ENCODE measurements at regions not wholly inside any gene's neighbourhood (a gene's known extent, or its start where the extent isn't known, plus 50 kb on each side); places are given as distances from the start of the nearest gene placed in this dataset.
A peak's percentile ranks its signal among the peaks of the same experiment; 100 is the strongest.

DNA sequence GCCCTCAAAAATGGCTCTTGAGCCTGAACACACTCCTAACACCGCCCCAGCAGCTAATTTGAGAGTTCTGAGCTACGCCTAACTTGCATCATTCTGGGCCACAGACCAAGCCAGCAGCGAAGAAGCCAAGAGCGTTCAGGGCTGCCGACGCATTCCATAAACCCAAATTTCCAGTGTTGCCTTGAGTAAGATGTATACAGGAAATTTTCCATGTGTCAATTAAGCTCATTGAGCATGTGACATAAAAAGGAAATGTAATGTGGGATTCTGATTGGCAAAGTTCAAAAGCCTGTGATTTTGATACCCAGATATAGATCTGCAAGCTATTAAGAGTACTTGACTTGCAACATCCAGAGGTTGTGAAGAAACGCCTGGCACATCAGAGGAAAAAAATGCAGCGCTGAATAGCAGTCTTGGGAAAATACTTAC is 148.6 kb upstream of the NR2F2 start:
- peaks cover 2% of the 10 kb centered on the region for H3K27me3 Mint-ChIP-seq (ENCODE audit: insufficient read depth, low read depth, poor library complexity)
- H3K27me3 ChIP-seq (ENCODE audit: insufficient read depth): no peaks in the 10 kb centered on the region
- no peak for ATAC-seq
- no peak overlapping the region for H3K4me3 ChIP-seq
- no peak for DNase-seq (ENCODE audit: low spot score)
- TF ChIP-seq, protein P1, sequence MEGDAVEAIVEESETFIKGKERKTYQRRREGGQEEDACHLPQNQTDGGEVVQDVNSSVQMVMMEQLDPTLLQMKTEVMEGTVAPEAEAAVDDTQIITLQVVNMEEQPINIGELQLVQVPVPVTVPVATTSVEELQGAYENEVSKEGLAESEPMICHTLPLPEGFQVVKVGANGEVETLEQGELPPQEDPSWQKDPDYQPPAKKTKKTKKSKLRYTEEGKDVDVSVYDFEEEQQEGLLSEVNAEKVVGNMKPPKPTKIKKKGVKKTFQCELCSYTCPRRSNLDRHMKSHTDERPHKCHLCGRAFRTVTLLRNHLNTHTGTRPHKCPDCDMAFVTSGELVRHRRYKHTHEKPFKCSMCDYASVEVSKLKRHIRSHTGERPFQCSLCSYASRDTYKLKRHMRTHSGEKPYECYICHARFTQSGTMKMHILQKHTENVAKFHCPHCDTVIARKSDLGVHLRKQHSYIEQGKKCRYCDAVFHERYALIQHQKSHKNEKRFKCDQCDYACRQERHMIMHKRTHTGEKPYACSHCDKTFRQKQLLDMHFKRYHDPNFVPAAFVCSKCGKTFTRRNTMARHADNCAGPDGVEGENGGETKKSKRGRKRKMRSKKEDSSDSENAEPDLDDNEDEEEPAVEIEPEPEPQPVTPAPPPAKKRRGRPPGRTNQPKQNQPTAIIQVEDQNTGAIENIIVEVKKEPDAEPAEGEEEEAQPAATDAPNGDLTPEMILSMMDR (conservative IDR thresholded peaks at IDR 0.05; ENCODE audit: low read depth in 2 of 2): no peak
- TF ChIP-seq ZNF331 (CRISPR knock-in tag; IDR thresholded peaks at IDR 0.05; ENCODE audit: low read depth) (no peak), POLR2AphosphoS5 (IDR thresholded peaks at IDR 0.05; ENCODE audit: low read depth) (no peak), JUNB (IDR thresholded peaks at IDR 0.05; ENCODE audit: unreplicated experiment) (no peak), NANOG (IDR thresholded peaks at IDR 0.05; ENCODE audit: borderline replicate concordance) (no peak), STAT1 (IDR thresholded peaks at IDR 0.05; ENCODE audit: unreplicated experiment) (no peak), ZNF114 (CRISPR knock-in tag; IDR thresholded peaks at IDR 0.05) (no peak), CREB1 (CRISPR knock-in tag; IDR thresholded peaks at IDR 0.05; ENCODE audit: low read depth) (no peak), EZH2phosphoT487 (IDR thresholded peaks at IDR 0.05; ENCODE audit: unreplicated experiment) (no peak), EZH2 (IDR thresholded peaks at IDR 0.05; ENCODE audit: low read depth, unreplicated experiment) (no peak)
- TF ChIP-seq, protein P2, sequence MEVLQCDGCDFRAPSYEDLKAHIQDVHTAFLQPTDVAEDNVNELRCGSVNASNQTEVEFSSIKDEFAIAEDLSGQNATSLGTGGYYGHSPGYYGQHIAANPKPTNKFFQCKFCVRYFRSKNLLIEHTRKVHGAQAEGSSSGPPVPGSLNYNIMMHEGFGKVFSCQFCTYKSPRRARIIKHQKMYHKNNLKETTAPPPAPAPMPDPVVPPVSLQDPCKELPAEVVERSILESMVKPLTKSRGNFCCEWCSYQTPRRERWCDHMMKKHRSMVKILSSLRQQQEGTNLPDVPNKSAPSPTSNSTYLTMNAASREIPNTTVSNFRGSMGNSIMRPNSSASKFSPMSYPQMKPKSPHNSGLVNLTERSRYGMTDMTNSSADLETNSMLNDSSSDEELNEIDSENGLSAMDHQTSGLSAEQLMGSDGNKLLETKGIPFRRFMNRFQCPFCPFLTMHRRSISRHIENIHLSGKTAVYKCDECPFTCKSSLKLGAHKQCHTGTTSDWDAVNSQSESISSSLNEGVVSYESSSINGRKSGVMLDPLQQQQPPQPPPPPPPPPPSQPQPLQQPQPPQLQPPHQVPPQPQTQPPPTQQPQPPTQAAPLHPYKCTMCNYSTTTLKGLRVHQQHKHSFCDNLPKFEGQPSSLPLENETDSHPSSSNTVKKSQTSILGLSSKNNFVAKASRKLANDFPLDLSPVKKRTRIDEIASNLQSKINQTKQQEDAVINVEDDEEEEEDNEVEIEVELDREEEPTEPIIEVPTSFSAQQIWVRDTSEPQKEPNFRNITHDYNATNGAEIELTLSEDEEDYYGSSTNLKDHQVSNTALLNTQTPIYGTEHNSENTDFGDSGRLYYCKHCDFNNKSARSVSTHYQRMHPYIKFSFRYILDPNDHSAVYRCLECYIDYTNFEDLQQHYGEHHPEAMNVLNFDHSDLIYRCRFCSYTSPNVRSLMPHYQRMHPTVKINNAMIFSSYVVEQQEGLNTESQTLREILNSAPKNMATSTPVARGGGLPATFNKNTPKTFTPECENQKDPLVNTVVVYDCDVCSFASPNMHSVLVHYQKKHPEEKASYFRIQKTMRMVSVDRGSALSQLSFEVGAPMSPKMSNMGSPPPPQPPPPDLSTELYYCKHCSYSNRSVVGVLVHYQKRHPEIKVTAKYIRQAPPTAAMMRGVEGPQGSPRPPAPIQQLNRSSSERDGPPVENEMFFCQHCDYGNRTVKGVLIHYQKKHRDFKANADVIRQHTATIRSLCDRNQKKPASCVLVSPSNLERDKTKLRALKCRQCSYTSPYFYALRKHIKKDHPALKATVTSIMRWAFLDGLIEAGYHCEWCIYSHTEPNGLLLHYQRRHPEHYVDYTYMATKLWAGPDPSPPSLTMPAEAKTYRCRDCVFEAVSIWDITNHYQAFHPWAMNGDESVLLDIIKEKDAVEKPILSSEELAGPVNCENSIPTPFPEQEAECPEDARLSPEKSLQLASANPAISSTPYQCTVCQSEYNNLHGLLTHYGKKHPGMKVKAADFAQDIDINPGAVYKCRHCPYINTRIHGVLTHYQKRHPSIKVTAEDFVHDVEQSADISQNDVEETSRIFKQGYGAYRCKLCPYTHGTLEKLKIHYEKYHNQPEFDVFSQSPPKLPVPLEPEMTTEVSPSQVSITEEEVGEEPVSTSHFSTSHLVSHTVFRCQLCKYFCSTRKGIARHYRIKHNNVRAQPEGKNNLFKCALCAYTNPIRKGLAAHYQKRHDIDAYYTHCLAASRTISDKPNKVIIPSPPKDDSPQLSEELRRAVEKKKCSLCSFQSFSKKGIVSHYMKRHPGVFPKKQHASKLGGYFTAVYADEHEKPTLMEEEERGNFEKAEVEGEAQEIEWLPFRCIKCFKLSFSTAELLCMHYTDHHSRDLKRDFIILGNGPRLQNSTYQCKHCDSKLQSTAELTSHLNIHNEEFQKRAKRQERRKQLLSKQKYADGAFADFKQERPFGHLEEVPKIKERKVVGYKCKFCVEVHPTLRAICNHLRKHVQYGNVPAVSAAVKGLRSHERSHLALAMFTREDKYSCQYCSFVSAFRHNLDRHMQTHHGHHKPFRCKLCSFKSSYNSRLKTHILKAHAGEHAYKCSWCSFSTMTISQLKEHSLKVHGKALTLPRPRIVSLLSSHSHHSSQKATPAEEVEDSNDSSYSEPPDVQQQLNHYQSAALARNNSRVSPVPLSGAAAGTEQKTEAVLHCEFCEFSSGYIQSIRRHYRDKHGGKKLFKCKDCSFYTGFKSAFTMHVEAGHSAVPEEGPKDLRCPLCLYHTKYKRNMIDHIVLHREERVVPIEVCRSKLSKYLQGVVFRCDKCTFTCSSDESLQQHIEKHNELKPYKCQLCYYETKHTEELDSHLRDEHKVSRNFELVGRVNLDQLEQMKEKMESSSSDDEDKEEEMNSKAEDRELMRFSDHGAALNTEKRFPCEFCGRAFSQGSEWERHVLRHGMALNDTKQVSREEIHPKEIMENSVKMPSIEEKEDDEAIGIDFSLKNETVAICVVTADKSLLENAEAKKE (CRISPR knock-in tag; IDR thresholded peaks at IDR 0.05): no peak
- TF ChIP-seq, protein P3, sequence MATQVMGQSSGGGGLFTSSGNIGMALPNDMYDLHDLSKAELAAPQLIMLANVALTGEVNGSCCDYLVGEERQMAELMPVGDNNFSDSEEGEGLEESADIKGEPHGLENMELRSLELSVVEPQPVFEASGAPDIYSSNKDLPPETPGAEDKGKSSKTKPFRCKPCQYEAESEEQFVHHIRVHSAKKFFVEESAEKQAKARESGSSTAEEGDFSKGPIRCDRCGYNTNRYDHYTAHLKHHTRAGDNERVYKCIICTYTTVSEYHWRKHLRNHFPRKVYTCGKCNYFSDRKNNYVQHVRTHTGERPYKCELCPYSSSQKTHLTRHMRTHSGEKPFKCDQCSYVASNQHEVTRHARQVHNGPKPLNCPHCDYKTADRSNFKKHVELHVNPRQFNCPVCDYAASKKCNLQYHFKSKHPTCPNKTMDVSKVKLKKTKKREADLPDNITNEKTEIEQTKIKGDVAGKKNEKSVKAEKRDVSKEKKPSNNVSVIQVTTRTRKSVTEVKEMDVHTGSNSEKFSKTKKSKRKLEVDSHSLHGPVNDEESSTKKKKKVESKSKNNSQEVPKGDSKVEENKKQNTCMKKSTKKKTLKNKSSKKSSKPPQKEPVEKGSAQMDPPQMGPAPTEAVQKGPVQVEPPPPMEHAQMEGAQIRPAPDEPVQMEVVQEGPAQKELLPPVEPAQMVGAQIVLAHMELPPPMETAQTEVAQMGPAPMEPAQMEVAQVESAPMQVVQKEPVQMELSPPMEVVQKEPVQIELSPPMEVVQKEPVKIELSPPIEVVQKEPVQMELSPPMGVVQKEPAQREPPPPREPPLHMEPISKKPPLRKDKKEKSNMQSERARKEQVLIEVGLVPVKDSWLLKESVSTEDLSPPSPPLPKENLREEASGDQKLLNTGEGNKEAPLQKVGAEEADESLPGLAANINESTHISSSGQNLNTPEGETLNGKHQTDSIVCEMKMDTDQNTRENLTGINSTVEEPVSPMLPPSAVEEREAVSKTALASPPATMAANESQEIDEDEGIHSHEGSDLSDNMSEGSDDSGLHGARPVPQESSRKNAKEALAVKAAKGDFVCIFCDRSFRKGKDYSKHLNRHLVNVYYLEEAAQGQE (IDR thresholded peaks at IDR 0.05; ENCODE audit: unreplicated experiment): no peak
- TF ChIP-seq, protein P4, sequence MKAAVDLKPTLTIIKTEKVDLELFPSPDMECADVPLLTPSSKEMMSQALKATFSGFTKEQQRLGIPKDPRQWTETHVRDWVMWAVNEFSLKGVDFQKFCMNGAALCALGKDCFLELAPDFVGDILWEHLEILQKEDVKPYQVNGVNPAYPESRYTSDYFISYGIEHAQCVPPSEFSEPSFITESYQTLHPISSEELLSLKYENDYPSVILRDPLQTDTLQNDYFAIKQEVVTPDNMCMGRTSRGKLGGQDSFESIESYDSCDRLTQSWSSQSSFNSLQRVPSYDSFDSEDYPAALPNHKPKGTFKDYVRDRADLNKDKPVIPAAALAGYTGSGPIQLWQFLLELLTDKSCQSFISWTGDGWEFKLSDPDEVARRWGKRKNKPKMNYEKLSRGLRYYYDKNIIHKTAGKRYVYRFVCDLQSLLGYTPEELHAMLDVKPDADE (IDR thresholded peaks at IDR 0.05): no peak
- no peaks in the 10 kb centered on the region for H3K79me2 ChIP-seq (replicated peaks; ENCODE audit: insufficient read depth)
- no peak overlapping the region for H3K4me2 ChIP-seq
- H3K4me1 Mint-ChIP-seq: peaks cover 44% of the 10 kb centered on the region
- H3K27ac Mint-ChIP-seq: no peak overlapping the region
- no peaks in the 10 kb centered on the region for H3F3A ChIP-seq (replicated peaks; ENCODE audit: low read depth)
- H4K20me1 ChIP-seq (replicated peaks; ENCODE audit: insufficient read depth): no peaks in the 10 kb centered on the region
- H3K4me1 ChIP-seq (ENCODE audit: insufficient read depth): peaks cover 35% of the 10 kb centered on the region
- H3K9me3 Mint-ChIP-seq: no peaks in the 10 kb centered on the region
- H3K36me3 ChIP-seq (ENCODE audit: insufficient read depth): no peaks in the 10 kb centered on the region
- no peak overlapping the region for H3K27ac ChIP-seq (ENCODE audit: low read depth)
- H2AFZ ChIP-seq: peak overlapping the region; percentile 47; the same call in 1 of the 2 replicates
- no peaks in the 10 kb centered on the region for H3K9me2 ChIP-seq (ENCODE audit: insufficient read depth)
- H3K4me3 Mint-ChIP-seq: no peak overlapping the region
- H3K36me3 Mint-ChIP-seq (ENCODE audit: low read depth): no peaks in the 10 kb centered on the region
